ENCODE measurements at regions not wholly inside any gene's neighbourhood (a gene's known extent, or its start where the extent isn't known, plus 50 kb on each side); places are given as distances from the start of the nearest gene placed in this dataset.

DNA sequence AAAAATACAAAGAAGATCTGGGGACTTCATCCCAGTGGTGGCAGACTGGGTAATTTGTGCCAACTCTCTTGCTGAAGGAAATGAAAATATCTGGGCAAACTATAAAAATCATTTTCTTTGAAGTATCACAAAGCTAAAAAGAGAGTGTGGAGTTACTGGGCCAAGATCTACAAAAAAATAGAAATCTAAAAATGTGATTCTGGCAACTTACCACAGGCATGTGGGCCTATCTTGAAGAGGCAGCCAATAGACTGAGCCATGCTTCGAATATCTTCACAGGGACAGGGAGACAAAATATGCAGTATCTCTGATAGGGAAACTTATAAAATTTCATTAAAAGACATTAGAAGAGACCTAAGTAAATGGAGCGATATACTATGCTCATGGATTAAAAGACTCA is 168.8 kb downstream of the RCHY1 start:
- no peak overlapping the region for H2AFZ ChIP-seq (ENCODE audit: insufficient read depth, low read depth, low read length, poor library complexity, severe bottlenecking)
- H3K4me1 Mint-ChIP-seq: no peaks in the 10 kb centered on the region
- no peak for TF ChIP-seq EZH2 (IDR thresholded peaks at IDR 0.05; ENCODE audit: borderline replicate concordance, insufficient read depth, low read depth, low read length, poor library complexity, severe bottlenecking)
- TF ChIP-seq, protein P1, sequence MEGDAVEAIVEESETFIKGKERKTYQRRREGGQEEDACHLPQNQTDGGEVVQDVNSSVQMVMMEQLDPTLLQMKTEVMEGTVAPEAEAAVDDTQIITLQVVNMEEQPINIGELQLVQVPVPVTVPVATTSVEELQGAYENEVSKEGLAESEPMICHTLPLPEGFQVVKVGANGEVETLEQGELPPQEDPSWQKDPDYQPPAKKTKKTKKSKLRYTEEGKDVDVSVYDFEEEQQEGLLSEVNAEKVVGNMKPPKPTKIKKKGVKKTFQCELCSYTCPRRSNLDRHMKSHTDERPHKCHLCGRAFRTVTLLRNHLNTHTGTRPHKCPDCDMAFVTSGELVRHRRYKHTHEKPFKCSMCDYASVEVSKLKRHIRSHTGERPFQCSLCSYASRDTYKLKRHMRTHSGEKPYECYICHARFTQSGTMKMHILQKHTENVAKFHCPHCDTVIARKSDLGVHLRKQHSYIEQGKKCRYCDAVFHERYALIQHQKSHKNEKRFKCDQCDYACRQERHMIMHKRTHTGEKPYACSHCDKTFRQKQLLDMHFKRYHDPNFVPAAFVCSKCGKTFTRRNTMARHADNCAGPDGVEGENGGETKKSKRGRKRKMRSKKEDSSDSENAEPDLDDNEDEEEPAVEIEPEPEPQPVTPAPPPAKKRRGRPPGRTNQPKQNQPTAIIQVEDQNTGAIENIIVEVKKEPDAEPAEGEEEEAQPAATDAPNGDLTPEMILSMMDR (IDR thresholded peaks at IDR 0.05): no peak
- CTCF ChIA-PET: no interaction called here
- no peaks in the 10 kb centered on the region for H3K9me3 ChIP-seq (ENCODE audit: control extremely low read depth in 1 of 3, control insufficient read depth in 2 of 3, insufficient read depth in 1 of 3, low read length in 2 of 3)
- no peak for ATAC-seq (ENCODE audit: low read depth)
- no peak overlapping the region for H3K9ac ChIP-seq (ENCODE audit: low read length)
- no peak overlapping the region for H3K4me3 ChIP-seq (ENCODE audit: control extremely low read depth in 1 of 5, extremely low read depth in 1 of 5, insufficient read depth in 1 of 5, low read depth in 2 of 5, low read length in 4 of 5)
- DNase-seq: no peak
- H3K4me1 ChIP-seq (ENCODE audit: control insufficient read depth in 2 of 2, insufficient read depth in 2 of 2, low read length in 2 of 2): no peaks in the 10 kb centered on the region
- H3K27me3 Mint-ChIP-seq: peaks cover 4% of the 10 kb centered on the region
- POLR2A ChIA-PET: no interaction called here
- H3K27ac Mint-ChIP-seq: no peak overlapping the region
- H3K4me2 ChIP-seq (replicated peaks; ENCODE audit: low read depth, low read length, poor library complexity, severe bottlenecking): no peak overlapping the region
- no peaks in the 10 kb centered on the region for H3K27me3 ChIP-seq (replicated peaks in 1 of 4; ENCODE audit: control extremely low read depth in 1 of 4, control insufficient read depth in 3 of 4, insufficient read depth in 4 of 4, low read length in 3 of 4)
- no peaks in the 10 kb centered on the region for H3K79me2 ChIP-seq (ENCODE audit: control insufficient read depth, insufficient read depth, low read length)
- H3K36me3 ChIP-seq (replicated peaks in 1 of 2; ENCODE audit: control extremely low read depth in 1 of 2, control insufficient read depth in 1 of 2, extremely low read depth in 1 of 2, insufficient read depth in 2 of 2, low read length in 1 of 2): no peaks in the 10 kb centered on the region
- H4K20me1 ChIP-seq (ENCODE audit: control insufficient read depth, insufficient read depth, low read length, poor library complexity, severe bottlenecking): no peaks in the 10 kb centered on the region
- H3K9me3 Mint-ChIP-seq (ENCODE audit: insufficient read depth): no peaks in the 10 kb centered on the region
- no CpG with 5 or more reads among the region's 2 CpGs for WGBS (ENCODE audit: insufficient coverage)
- no peak overlapping the region for H3K27ac ChIP-seq (ENCODE audit: low read length in 2 of 2)
- intact Hi-C loops (cut with micrococcal nuclease): no loop called here
- no peak overlapping the region for H3K4me3 Mint-ChIP-seq

DNA sequence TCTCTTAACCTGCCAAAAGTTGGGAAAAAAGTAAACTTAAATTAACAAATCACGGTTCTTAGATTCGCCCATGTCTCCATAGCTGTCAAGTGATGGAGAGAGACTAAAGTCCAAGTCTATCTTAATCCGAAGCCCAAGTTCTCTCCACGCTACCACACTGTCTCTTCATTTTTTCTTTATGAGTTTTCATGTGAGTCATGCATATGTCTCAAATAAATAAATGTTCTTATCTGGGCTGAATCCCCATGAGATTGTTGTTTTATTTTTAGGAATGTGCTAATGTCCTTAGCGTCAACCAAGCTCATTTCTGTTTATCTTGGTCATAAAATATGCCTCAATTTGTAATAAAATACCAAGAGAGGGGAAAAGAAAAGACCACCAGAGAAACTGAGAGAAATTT is 169.3 kb downstream of the RCHY1 start:
- Histone ChIP-seq H3K27ac (ENCODE audit: low read length in 2 of 2) (no peak overlapping the region), H3K4me2 (replicated peaks; ENCODE audit: low read depth, low read length, poor library complexity, severe bottlenecking) (no peak overlapping the region), H3K27me3 (replicated peaks in 1 of 4; ENCODE audit: control extremely low read depth in 1 of 4, control insufficient read depth in 3 of 4, insufficient read depth in 4 of 4, low read length in 3 of 4) (no peaks in the 10 kb centered on the region), H3K9me3 (ENCODE audit: control extremely low read depth in 1 of 3, control insufficient read depth in 2 of 3, insufficient read depth in 1 of 3, low read length in 2 of 3) (no peaks in the 10 kb centered on the region), H3K9ac (ENCODE audit: low read length) (no peak overlapping the region), H3K36me3 (replicated peaks in 1 of 2; ENCODE audit: control extremely low read depth in 1 of 2, control insufficient read depth in 1 of 2, extremely low read depth in 1 of 2, insufficient read depth in 2 of 2, low read length in 1 of 2) (no peaks in the 10 kb centered on the region), H2AFZ (ENCODE audit: insufficient read depth, low read depth, low read length, poor library complexity, severe bottlenecking) (no peak overlapping the region), H3K79me2 (ENCODE audit: control insufficient read depth, insufficient read depth, low read length) (no peaks in the 10 kb centered on the region), H4K20me1 (ENCODE audit: control insufficient read depth, insufficient read depth, low read length, poor library complexity, severe bottlenecking) (no peaks in the 10 kb centered on the region), H3K4me1 (ENCODE audit: control insufficient read depth in 2 of 2, insufficient read depth in 2 of 2, low read length in 2 of 2) (no peaks in the 10 kb centered on the region), H3K4me3 (ENCODE audit: control extremely low read depth in 1 of 5, extremely low read depth in 1 of 5, insufficient read depth in 1 of 5, low read depth in 2 of 5, low read length in 4 of 5) (no peak overlapping the region)
- H3K4me1 Mint-ChIP-seq: no peaks in the 10 kb centered on the region
- DNase-seq (no peak), ATAC-seq (ENCODE audit: low read depth) (no peak)
- TF ChIP-seq, protein P1 (IDR thresholded peaks at IDR 0.05): no peak
- no peak for TF ChIP-seq EZH2 (IDR thresholded peaks at IDR 0.05; ENCODE audit: borderline replicate concordance, insufficient read depth, low read depth, low read length, poor library complexity, severe bottlenecking)
- WGBS (ENCODE audit: insufficient coverage): 100% methylated on average over 1 of the region's 5 CpGs
- CTCF ChIA-PET: no interaction called here
- POLR2A ChIA-PET: no interaction called here
- peaks cover 4% of the 10 kb centered on the region for H3K27me3 Mint-ChIP-seq
- intact Hi-C loops (cut with micrococcal nuclease): no loop called here
- H3K27ac Mint-ChIP-seq: no peak overlapping the region
- H3K4me3 Mint-ChIP-seq: no peak overlapping the region
- H3K9me3 Mint-ChIP-seq (ENCODE audit: insufficient read depth): no peaks in the 10 kb centered on the region
